LNCAP (cell line): ENCODE measurements at regions not wholly inside any gene's neighbourhood (a gene's known extent, or its start where the extent isn't known, plus 50 kb on each side); places are given as distances from the start of the nearest gene placed in this dataset.

Source experiments
- TF ChIP-seq, protein P1 (sequence below): fragments of 450-650 bp; IDR thresholded peaks from 2 replicates; pipeline ENCODE4 v1.5.1; 2017; ENCODE audit warnings: mild to moderate bottlenecking

GRCh38 chr21:14629461-14629860 is 83.3 kb upstream of the SAMSN1 start:
- TF ChIP-seq, protein P1, sequence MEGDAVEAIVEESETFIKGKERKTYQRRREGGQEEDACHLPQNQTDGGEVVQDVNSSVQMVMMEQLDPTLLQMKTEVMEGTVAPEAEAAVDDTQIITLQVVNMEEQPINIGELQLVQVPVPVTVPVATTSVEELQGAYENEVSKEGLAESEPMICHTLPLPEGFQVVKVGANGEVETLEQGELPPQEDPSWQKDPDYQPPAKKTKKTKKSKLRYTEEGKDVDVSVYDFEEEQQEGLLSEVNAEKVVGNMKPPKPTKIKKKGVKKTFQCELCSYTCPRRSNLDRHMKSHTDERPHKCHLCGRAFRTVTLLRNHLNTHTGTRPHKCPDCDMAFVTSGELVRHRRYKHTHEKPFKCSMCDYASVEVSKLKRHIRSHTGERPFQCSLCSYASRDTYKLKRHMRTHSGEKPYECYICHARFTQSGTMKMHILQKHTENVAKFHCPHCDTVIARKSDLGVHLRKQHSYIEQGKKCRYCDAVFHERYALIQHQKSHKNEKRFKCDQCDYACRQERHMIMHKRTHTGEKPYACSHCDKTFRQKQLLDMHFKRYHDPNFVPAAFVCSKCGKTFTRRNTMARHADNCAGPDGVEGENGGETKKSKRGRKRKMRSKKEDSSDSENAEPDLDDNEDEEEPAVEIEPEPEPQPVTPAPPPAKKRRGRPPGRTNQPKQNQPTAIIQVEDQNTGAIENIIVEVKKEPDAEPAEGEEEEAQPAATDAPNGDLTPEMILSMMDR = no peak

- TF ChIP-seq, protein P1 = no peak
Measured at GRCh38 chr21:14620152-14620551, 74.0 kb upstream of the SAMSN1 start.

DNA sequence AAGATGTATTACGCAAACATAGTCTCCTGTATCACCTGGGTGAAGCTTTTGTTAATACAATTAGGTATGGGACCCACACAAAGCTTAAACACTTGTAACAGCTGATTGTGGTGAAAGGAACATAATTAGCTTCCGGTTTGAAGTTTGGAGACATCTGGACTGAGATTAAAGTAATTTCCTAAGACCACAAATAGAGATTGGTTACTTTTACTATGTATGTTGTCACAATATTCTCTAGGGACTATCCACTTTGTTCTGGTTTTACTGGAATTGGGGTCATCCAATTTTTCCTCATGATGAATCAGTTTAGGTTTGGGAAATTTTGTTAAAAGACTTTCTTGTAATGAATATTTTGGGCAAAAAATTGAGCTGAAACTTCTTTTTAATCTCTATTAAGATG is 71.8 kb upstream of the SAMSN1 start:
- TF ChIP-seq, protein P1 = no peak

DNA sequence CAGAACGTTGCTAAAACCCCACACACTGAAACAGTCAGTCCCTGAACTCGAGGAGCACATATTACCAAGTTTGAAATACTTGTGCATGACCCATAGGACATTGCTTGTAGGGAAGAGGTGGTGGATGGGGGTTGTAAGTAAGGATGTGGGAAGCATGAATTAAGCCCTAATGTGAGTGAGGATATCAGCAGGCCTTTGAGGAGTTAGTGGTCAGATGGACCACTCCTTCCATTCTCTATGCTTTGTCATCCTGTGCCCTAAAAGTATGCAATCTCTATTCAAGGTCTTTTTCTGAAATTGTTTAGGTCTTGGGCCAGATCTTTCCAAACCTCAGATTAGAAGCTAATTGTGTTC is 70.9 kb upstream of the SAMSN1 start:
- TF ChIP-seq, protein P1 = no peak

- TF ChIP-seq, protein P1 = no peak
Measured at GRCh38 chr21:14616380-14617039, 70.4 kb upstream of the SAMSN1 start.

- TF ChIP-seq, protein P1 = no peak
Measured at GRCh38 chr21:14615359-14615974, 69.4 kb upstream of the SAMSN1 start.

DNA sequence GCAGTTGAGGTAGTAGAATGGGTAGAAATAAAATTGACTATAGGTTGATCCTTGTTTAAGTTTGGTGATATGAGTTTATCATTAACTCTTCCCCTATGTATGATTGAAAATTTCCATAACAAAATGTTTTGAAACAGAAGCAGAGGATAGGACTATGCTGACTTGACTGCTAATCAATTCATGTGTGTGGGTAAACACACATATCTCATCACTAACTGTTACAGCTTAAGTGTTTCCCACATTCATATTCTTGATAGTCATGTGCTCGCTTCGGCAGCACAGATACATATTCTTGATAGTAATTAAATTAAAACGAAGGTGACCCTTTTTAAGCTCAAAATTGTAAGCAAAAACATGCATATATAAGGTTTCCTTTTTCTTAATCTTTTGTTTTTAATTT is 68.2 kb upstream of the SAMSN1 start:
- TF ChIP-seq, protein P1 = no peak
